HCT116 (cell line): ENCODE measurements at regions not wholly inside any gene's neighbourhood (a gene's known extent, or its start where the extent isn't known, plus 50 kb on each side); places are given as distances from the start of the nearest gene placed in this dataset.
"Not testable (repeated sequence)": the region's sequence is repeated elsewhere in the genome, so short reads cannot be mapped to it uniquely, and the experiment has no call there.

ENCODE experiments used
- ATAC-seq: fragments of 200-7000 bp; cut with Tn5 transposase; 2 replicates; pipeline ENCODE4 v1.9.1; 2020; ENCODE audit warnings: mild to moderate bottlenecking, moderate library complexity
- BruUV-seq: library from RNA; stranded (reverse); fragments of 400-500 nt; replicated peaks from 2 replicates; lab custom pipeline; 2021; lab: Mats Ljungman, UMichigan
- CTCF ChIA-PET: fragments of 300-600 bp; sonication (Branson Sonifier 250); formaldehyde crosslinking; loops from one replicate; lab custom pipeline; 2021; ENCODE audit warnings: antibody characterized with exemption; lab: Charles Lee
- POLR2A ChIA-PET: fragments of 300-600, 350-600 bp; sonication (Branson Sonifier 250); formaldehyde crosslinking; loops from one replicate; lab custom pipeline; 2021; ENCODE audit warnings: antibody characterized with exemption; lab: Charles Lee
- RAD21 ChIA-PET, 2 experiments: fragments of 300-600 bp; sonication (Branson Sonifier 250); formaldehyde crosslinking; loops; one replicate each; lab custom pipeline; 2023; ENCODE audit warnings: low total read pairs in 2 of 2; ENCODE audit not compliant: uncharacterized antibody in 2 of 2, unreplicated experiment in 2 of 2, low non-redundant PET in 1 of 2; lab: Charles Lee
- DNase-seq: peaks from one replicate; pipeline ENCODE4 v3.0.0-alpha.2; 2010; ENCODE audit warnings: low read depth, low spot score
- H2AFZ ChIP-seq: fragments of 200-600 bp; shearing (Covaris generic), sonication (generic); 2 replicates; pipeline ENCODE4 v1.6.1; 2017; ENCODE audit warnings: low read depth, mixed run types, mixed read lengths, antibody characterized with exemption, low read length; ENCODE audit not compliant: poor library complexity, severe bottlenecking
- H3K27ac ChIP-seq: 2 replicates; pipeline ENCODE4 v1.5.1; 2012; ENCODE audit warnings: low read depth, low read length
- H3K27me3 ChIP-seq: fragments of 200-600 bp; sonication (generic); 2 replicates; pipeline ENCODE4 v1.6.1; 2016; ENCODE audit warnings: mixed run types, low read length, mixed read lengths; ENCODE audit not compliant: insufficient read depth
- H3K36me3 ChIP-seq, 2 experiments: fragments of 200-500 bp in 1 of 2; fragments of 200-600 bp in 1 of 2; sonication (Bioruptor generic) in 1 of 2; sonication (generic) in 1 of 2; 2 replicates each; pipeline versions ENCODE4 v1.5.1 to v1.6.1; 2014 to 2016; ENCODE audit warnings: low read length in 2 of 2, inconsistent platforms in 1 of 2, mixed read lengths in 1 of 2, mixed run types in 1 of 2; ENCODE audit not compliant: insufficient read depth in 2 of 2, control insufficient read depth in 1 of 2
- H3K4me1 ChIP-seq, 2 experiments: fragments of 200-600 bp in 1 of 2; sonication (generic) in 1 of 2; 2 replicates each; pipeline versions ENCODE4 v1.5.1 to v1.6.1; 2012 to 2017; ENCODE audit warnings: low read length in 2 of 2, inconsistent platforms in 1 of 2, mild to moderate bottlenecking in 1 of 2, mixed read lengths in 1 of 2, mixed run types in 1 of 2, moderate library complexity in 1 of 2; ENCODE audit not compliant: insufficient read depth in 2 of 2, control insufficient read depth in 1 of 2
- H3K4me2 ChIP-seq: fragments of 200-600 bp; sonication (generic); 2 replicates; pipeline ENCODE4 v1.6.1; 2017; ENCODE audit warnings: mixed run types, low read length, mixed read lengths
- H3K4me3 ChIP-seq, 2 experiments: fragments of 200-600 bp in 1 of 2; sonication (generic) in 1 of 2; replicated peaks in 1 of 2; 2 replicates each; pipeline ENCODE4 v1.5.1; 2011 to 2016; ENCODE audit warnings: low read length in 2 of 2, control low read depth in 1 of 2, low read depth in 1 of 2, mild to moderate bottlenecking in 1 of 2, mixed read lengths in 1 of 2, mixed run types in 1 of 2
- H3K79me2 ChIP-seq: fragments of 200-600 bp; sonication (generic); 2 replicates; pipeline ENCODE4 v1.6.1; 2017; ENCODE audit warnings: mild to moderate bottlenecking, mixed run types, low read length, moderate library complexity, mixed read lengths; ENCODE audit not compliant: insufficient read depth
- H3K9ac ChIP-seq: fragments of 200-600 bp; sonication (generic); 2 replicates; pipeline ENCODE4 v1.6.1; 2016; ENCODE audit warnings: low read length, mixed read lengths
- H3K9me2 ChIP-seq: fragments of 200-600 bp; sonication (generic), shearing (Covaris generic); 2 replicates; pipeline ENCODE4 v1.6.1; 2017; ENCODE audit warnings: mixed run types, mild to moderate bottlenecking, moderate library complexity; ENCODE audit not compliant: insufficient read depth
- H3K9me3 ChIP-seq, 2 experiments: fragments of 200-500 bp in 1 of 2; fragments of 200-600 bp in 1 of 2; sonication (Bioruptor generic) in 1 of 2; sonication (generic) in 1 of 2; 2 replicates each; pipeline ENCODE4 v1.6.1; 2014 to 2017; ENCODE audit warnings: low read length in 2 of 2, mixed read lengths in 2 of 2, inconsistent platforms in 1 of 2, low read depth in 1 of 2, mild to moderate bottlenecking in 1 of 2, mixed run types in 1 of 2, moderate library complexity in 1 of 2; ENCODE audit not compliant: control insufficient read depth in 1 of 2, insufficient read depth in 1 of 2
- H4K20me1 ChIP-seq: fragments of 200-600 bp; sonication (generic), shearing (Covaris generic); 2 replicates; pipeline ENCODE4 v1.6.1; 2017; ENCODE audit warnings: mixed run types, mild to moderate bottlenecking, moderate library complexity; ENCODE audit not compliant: insufficient read depth
- ATF3 ChIP-seq: IDR thresholded peaks from 2 replicates; pipeline ENCODE4 v1.6.1; 2012
- CEBPB ChIP-seq: IDR thresholded peaks from 2 replicates; pipeline ENCODE4 v1.6.1; 2012; ENCODE audit warnings: low read depth
- CTCF ChIP-seq, 3 experiments: fragments of 200-600 bp in 1 of 3; sonication (generic) in 1 of 3; IDR thresholded peaks in 2 of 3; conservative IDR thresholded peaks in 1 of 3; 2 replicates each; pipeline ENCODE4 v1.5.1; 2012 to 2017; ENCODE audit warnings: low read depth in 2 of 3, low read length in 2 of 3, antibody characterized with exemption in 1 of 3, borderline replicate concordance in 1 of 3, control low read depth in 1 of 3, mild to moderate bottlenecking in 1 of 3, mixed read lengths in 1 of 3, mixed run types in 1 of 3, moderate library complexity in 1 of 3; ENCODE audit not compliant: insufficient read depth in 1 of 3
- JUND ChIP-seq: IDR thresholded peaks from 2 replicates; pipeline ENCODE4 v1.6.1; 2012
- ZFX ChIP-seq: fragments of 450-650 bp; IDR thresholded peaks from 2 replicates; pipeline ENCODE4 v1.6.1; 2017
- intact Hi-C: fragments of 100-400 bp; cut with micrococcal nuclease; formaldehyde crosslinking; loops from 2 replicates; pipeline ENCODE4 v1.10.0; 2022

GRCh38 chr6:84842525-84843166 is 78.2 kb upstream of the TBX18 start:
- Histone ChIP-seq H3K27ac (no peak overlapping the region), H3K36me3 (no peaks in the 10 kb centered on the region), H3K27me3 (no peaks in the 10 kb centered on the region), H3K9ac (no peak overlapping the region), H3K9me3 (no peaks in the 10 kb centered on the region), H4K20me1 (no peaks in the 10 kb centered on the region), H3K4me2 (no peak overlapping the region), H3K4me1 (no peaks in the 10 kb centered on the region), H2AFZ (no peak overlapping the region), H3K9me2 (no peaks in the 10 kb centered on the region), H3K79me2 (no peaks in the 10 kb centered on the region), H3K4me3 (no peak overlapping the region)
- intact Hi-C loops: no loop called here
- no TSS peak for BruUV-seq
- ChIA-PET RAD21 (no interaction called here), CTCF (no interaction called here), POLR2A (no interaction called here)
- DNase-seq (no peak), ATAC-seq (no peak)
- TF ChIP-seq CEBPB (no peak), ATF3 (no peak), CTCF (IDR thresholded peaks at IDR 0.05 in 2 of 3, conservative IDR thresholded peaks at IDR 0.05 in 1 of 3; ENCODE audit: borderline replicate concordance in 1 of 3, insufficient read depth in 1 of 3, low read depth in 2 of 3, low read length in 2 of 3) (no peak), ZFX (no peak), JUND (no peak)

- CTCF ChIA-PET, H3K4me3 ChIP-seq, POLR2A ChIA-PET, H4K20me1 ChIP-seq, H3K4me1 ChIP-seq, DNase-seq, H3K27ac ChIP-seq, H3K36me3 ChIP-seq, H3K9me2 ChIP-seq, H3K27me3 ChIP-seq, H2AFZ ChIP-seq, intact Hi-C loops, H3K4me2 ChIP-seq, H3K9ac ChIP-seq, H3K9me3 ChIP-seq, ATAC-seq, RAD21 ChIA-PET, H3K79me2 ChIP-seq, BruUV-seq: not testable (repeated sequence)
Measured at GRCh38 chr6:84837068-84837866, 72.9 kb upstream of the TBX18 start.
